CD4-positive, alpha-beta memory T cell (primary cell): ENCODE measurements at regions not wholly inside any gene's neighbourhood (a gene's known extent, or its start where the extent isn't known, plus 50 kb on each side); places are given as distances from the start of the nearest gene placed in this dataset.

ENCODE experiments used
- CTCF ChIA-PET: fragments of 350-600 bp; sonication (Branson Sonifier 250); formaldehyde crosslinking; loops from one replicate; lab custom pipeline; 2021; ENCODE audit warnings: inconsistent platforms; ENCODE audit not compliant: partially characterized antibody; lab: Charles Lee
- POLR2A ChIA-PET: fragments of 350-600 bp; sonication (Branson Sonifier 250); formaldehyde crosslinking; loops from one replicate; lab custom pipeline; 2021; ENCODE audit not compliant: partially characterized antibody; lab: Charles Lee
- DNase-seq, 5 donors: peaks; one replicate each; pipeline versions ENCODE4 v3.0.0 to v3.0.0-alpha.2; 2020 to 2022; ENCODE audit warnings: mixed read lengths in 1 of 5
- H3K27ac ChIP-seq: one replicate; pipeline ENCODE4 v1.7.0; 2013; ENCODE audit warnings: low read depth, low read length
- H3K27me3 ChIP-seq: 2 replicates; pipeline ENCODE4 v1.7.0; 2013; ENCODE audit warnings: mild to moderate bottlenecking, low read length, moderate library complexity; ENCODE audit not compliant: insufficient read depth
- H3K36me3 ChIP-seq: 2 replicates; pipeline ENCODE4 v1.7.0; 2013; ENCODE audit warnings: mild to moderate bottlenecking, low read length, moderate library complexity; ENCODE audit not compliant: insufficient read depth
- H3K4me1 ChIP-seq: 2 replicates; pipeline ENCODE4 v1.7.0; 2013; ENCODE audit warnings: mild to moderate bottlenecking, low read length, moderate library complexity; ENCODE audit not compliant: insufficient read depth
- H3K4me3 ChIP-seq, 2 donors: one replicate each; pipeline ENCODE4 v1.7.0; 2013; ENCODE audit warnings: low read length in 2 of 2, mild to moderate bottlenecking in 1 of 2
- H3K9me3 ChIP-seq, 2 donors: one replicate each; pipeline ENCODE4 v1.7.0; 2013; ENCODE audit warnings: low read length in 2 of 2, control low read depth in 1 of 2; ENCODE audit not compliant: control insufficient read depth in 1 of 2
- H3K27ac Mint-ChIP-seq, 7 donors: one replicate each; pipeline ENCODE4 v1.8.0; 2020 to 2021; ENCODE audit warnings: mixed read lengths in 7 of 7, mild to moderate bottlenecking in 6 of 7, inconsistent platforms in 3 of 7, moderate library complexity in 3 of 7
- H3K27me3 Mint-ChIP-seq, 2 donors: one replicate each; pipeline ENCODE4 v1.8.0; 2020 to 2021; ENCODE audit warnings: mixed read lengths in 2 of 2
- H3K36me3 Mint-ChIP-seq, 2 donors: one replicate each; pipeline ENCODE4 v1.8.0; 2020 to 2021; ENCODE audit warnings: mixed read lengths in 2 of 2, inconsistent platforms in 1 of 2, mild to moderate bottlenecking in 1 of 2
- H3K4me1 Mint-ChIP-seq, 4 donors: one replicate each; pipeline ENCODE4 v1.8.0; 2020 to 2021; ENCODE audit warnings: mixed read lengths in 4 of 4, mild to moderate bottlenecking in 1 of 4
- H3K4me3 Mint-ChIP-seq, 8 donors: one replicate each; pipeline ENCODE4 v1.8.0; 2020 to 2021; ENCODE audit warnings: mixed read lengths in 8 of 8, mild to moderate bottlenecking in 7 of 8, moderate library complexity in 6 of 8, inconsistent platforms in 3 of 8
- H3K9me3 Mint-ChIP-seq, 8 donors: one replicate each; pipeline ENCODE4 v1.8.0; 2020 to 2021; ENCODE audit warnings: mixed read lengths in 8 of 8, mild to moderate bottlenecking in 5 of 8, inconsistent platforms in 3 of 8, moderate library complexity in 1 of 8
- intact Hi-C: fragments of 100-400 bp; cut with micrococcal nuclease; formaldehyde crosslinking; loops from one replicate; pipeline ENCODE4 v1.15.1; 2023

GRCh38 chr6:22716721-22717120 lies 147.4 kb downstream of the HDGFL1 start:
- H3K36me3 Mint-ChIP-seq: no peaks in the 10 kb centered on the region
- peaks cover under 1 to 8% (median 4%) of the 10 kb centered on the region in 8 donors for H3K9me3 Mint-ChIP-seq
- intact Hi-C loops: no loop called here
- no peak for DNase-seq
- Histone ChIP-seq H3K4me1 (no peaks in the 10 kb centered on the region), H3K27ac (no peak overlapping the region), H3K4me3 (no peak overlapping the region), H3K27me3 (no peaks in the 10 kb centered on the region), H3K9me3 (no peaks in the 10 kb centered on the region), H3K36me3 (no peaks in the 10 kb centered on the region)
- H3K27ac Mint-ChIP-seq: no peak overlapping the region
- no peaks in the 10 kb centered on the region for H3K4me1 Mint-ChIP-seq
- no peaks in the 10 kb centered on the region for H3K27me3 Mint-ChIP-seq
- no peak overlapping the region for H3K4me3 Mint-ChIP-seq
- CTCF ChIA-PET: no interaction called here
- POLR2A ChIA-PET: no interaction called here

GRCh38 chr6:22717915-22718314 lies 148.5 kb downstream of the HDGFL1 start:
- no peaks in the 10 kb centered on the region for H3K4me1 ChIP-seq
- no peaks in the 10 kb centered on the region for H3K27me3 ChIP-seq
- H3K27ac ChIP-seq: no peak overlapping the region
- intact Hi-C loops: no loop called here
- ChIA-PET POLR2A (no interaction called here), CTCF (no interaction called here)
- H3K27ac Mint-ChIP-seq: no peak overlapping the region
- H3K9me3 Mint-ChIP-seq: peaks cover 3 to 14% (median 6%) of the 10 kb centered on the region in 8 donors
- no peak overlapping the region for H3K4me3 Mint-ChIP-seq
- H3K9me3 ChIP-seq: no peaks in the 10 kb centered on the region
- no peaks in the 10 kb centered on the region for H3K36me3 ChIP-seq
- no peaks in the 10 kb centered on the region for H3K4me1 Mint-ChIP-seq
- no peak overlapping the region for H3K4me3 ChIP-seq
- H3K36me3 Mint-ChIP-seq: peaks cover 0 to 3% of the 10 kb centered on the region in 2 donors
- no peak for DNase-seq
- no peaks in the 10 kb centered on the region for H3K27me3 Mint-ChIP-seq

- DNase-seq: no peak
- no peaks in the 10 kb centered on the region for H3K4me1 Mint-ChIP-seq
- H3K9me3 Mint-ChIP-seq: peaks cover 3 to 24% (median 10%) of the 10 kb centered on the region in 8 donors
- CTCF ChIA-PET: no interaction called here
- POLR2A ChIA-PET: no interaction called here
- no peaks in the 10 kb centered on the region for H3K4me1 ChIP-seq
- no peaks in the 10 kb centered on the region for H3K36me3 ChIP-seq
- no peak overlapping the region for H3K27ac ChIP-seq
- H3K27me3 Mint-ChIP-seq: no peaks in the 10 kb centered on the region
- H3K27me3 ChIP-seq: no peaks in the 10 kb centered on the region
- intact Hi-C loops: no loop called here
- H3K4me3 ChIP-seq: no peak overlapping the region
- H3K9me3 ChIP-seq: no peaks in the 10 kb centered on the region
- peaks cover 0 to 3% of the 10 kb centered on the region in 2 donors for H3K36me3 Mint-ChIP-seq
- H3K27ac Mint-ChIP-seq: no peak overlapping the region
- H3K4me3 Mint-ChIP-seq: no peak overlapping the region
Measured at GRCh38 chr6:22722913-22723312, 153.5 kb downstream of the HDGFL1 start.

GRCh38 chr6:22726966-22727365 lies 157.6 kb downstream of the HDGFL1 start:
- peaks cover 0 to 17% (median 8%) of the 10 kb centered on the region in 8 donors for H3K9me3 Mint-ChIP-seq
- no peak overlapping the region for H3K27ac ChIP-seq
- ChIA-PET CTCF (no interaction called here), POLR2A (no interaction called here)
- H3K4me1 Mint-ChIP-seq: no peaks in the 10 kb centered on the region
- no peaks in the 10 kb centered on the region for H3K9me3 ChIP-seq
- H3K4me3 ChIP-seq: no peak overlapping the region
- H3K36me3 Mint-ChIP-seq: peaks cover 0 to 2% of the 10 kb centered on the region in 2 donors
- no peak overlapping the region for H3K27ac Mint-ChIP-seq
- no peaks in the 10 kb centered on the region for H3K4me1 ChIP-seq
- DNase-seq: no peak
- no peaks in the 10 kb centered on the region for H3K27me3 Mint-ChIP-seq
- intact Hi-C loops: no loop called here
- H3K36me3 ChIP-seq: no peaks in the 10 kb centered on the region
- no peak overlapping the region for H3K4me3 Mint-ChIP-seq
- no peaks in the 10 kb centered on the region for H3K27me3 ChIP-seq

GRCh38 chr6:22727710-22728109 lies 158.3 kb downstream of the HDGFL1 start:
- Histone ChIP-seq H3K27me3 (no peaks in the 10 kb centered on the region), H3K4me1 (no peaks in the 10 kb centered on the region), H3K4me3 (no peak overlapping the region), H3K9me3 (no peaks in the 10 kb centered on the region), H3K36me3 (no peaks in the 10 kb centered on the region), H3K27ac (no peak overlapping the region)
- ChIA-PET POLR2A (no interaction called here), CTCF (no interaction called here)
- Mint-ChIP-seq H3K27ac (no peak overlapping the region), H3K9me3 (peaks cover 0 to 13% (median 7%) of the 10 kb centered on the region in 8 donors), H3K36me3 (no peaks in the 10 kb centered on the region), H3K4me1 (no peaks in the 10 kb centered on the region), H3K4me3 (no peak overlapping the region), H3K27me3 (no peaks in the 10 kb centered on the region)
- intact Hi-C loops: no loop called here
- no peak for DNase-seq

GRCh38 chr6:22732176-22732970 lies 163.0 kb downstream of the HDGFL1 start:
- DNase-seq: no peak
- no peaks in the 10 kb centered on the region for H3K4me1 Mint-ChIP-seq
- peaks cover 0 to 5% (median 4%) of the 10 kb centered on the region in 8 donors for H3K9me3 Mint-ChIP-seq
- intact Hi-C loops: no loop called here
- Histone ChIP-seq H3K9me3 (no peaks in the 10 kb centered on the region), H3K4me3 (no peak overlapping the region), H3K4me1 (no peaks in the 10 kb centered on the region), H3K36me3 (no peaks in the 10 kb centered on the region), H3K27ac (no peak overlapping the region), H3K27me3 (no peaks in the 10 kb centered on the region)
- no peaks in the 10 kb centered on the region for H3K27me3 Mint-ChIP-seq
- H3K4me3 Mint-ChIP-seq: no peak overlapping the region
- no peak overlapping the region for H3K27ac Mint-ChIP-seq
- CTCF ChIA-PET: no interaction called here
- no peaks in the 10 kb centered on the region for H3K36me3 Mint-ChIP-seq
- POLR2A ChIA-PET: no interaction called here

- Histone ChIP-seq H3K27ac (no peak overlapping the region), H3K9me3 (no peaks in the 10 kb centered on the region), H3K4me1 (no peaks in the 10 kb centered on the region), H3K4me3 (no peak overlapping the region), H3K27me3 (no peaks in the 10 kb centered on the region), H3K36me3 (no peaks in the 10 kb centered on the region)
- ChIA-PET CTCF (no interaction called here), POLR2A (no interaction called here)
- Mint-ChIP-seq H3K27me3 (no peaks in the 10 kb centered on the region), H3K36me3 (no peaks in the 10 kb centered on the region), H3K27ac (no peak overlapping the region), H3K9me3 (peaks cover 0 to 5% (median 3%) of the 10 kb centered on the region in 8 donors), H3K4me1 (no peaks in the 10 kb centered on the region), H3K4me3 (no peak overlapping the region)
- DNase-seq: no peak
- intact Hi-C loops: no loop called here
Measured at GRCh38 chr6:22736740-22737139, 167.4 kb downstream of the HDGFL1 start.
